IPS DF 4.7 (cell line): ENCODE measurements at regions not wholly inside any gene's neighbourhood (a gene's known extent, or its start where the extent isn't known, plus 50 kb on each side); places are given as distances from the start of the nearest gene placed in this dataset.

Experiments used
- DNase-seq: peaks from one replicate; pipeline ENCODE4 v3.0.0-alpha.2; 2013; ENCODE audit warnings: low spot score; ENCODE audit errors: extremely low read depth

DNA sequence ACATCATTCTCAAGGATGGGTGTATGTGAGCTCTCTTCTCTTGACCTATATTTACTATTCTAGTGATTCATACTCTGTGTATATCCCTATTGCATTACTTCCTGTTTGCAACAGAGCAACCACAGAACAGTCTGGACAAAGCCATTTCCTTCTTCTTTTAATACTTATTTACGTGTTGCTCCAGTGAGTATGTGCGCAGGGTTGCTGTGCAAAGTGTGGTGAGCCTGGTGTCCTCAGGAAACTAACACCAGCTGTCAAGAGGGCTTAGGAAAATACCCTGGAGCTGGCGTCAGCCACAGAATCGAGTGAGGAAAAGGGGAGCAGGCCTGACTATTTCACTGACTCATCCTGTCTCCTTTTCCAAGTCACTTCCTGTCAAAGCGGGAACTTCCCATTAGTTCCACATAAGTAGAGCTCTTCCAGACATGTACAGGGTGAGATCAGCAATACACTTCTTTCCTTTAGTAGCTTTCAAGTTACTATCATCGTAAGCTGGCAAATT lies 214.1 kb upstream of the COPS8 start:
- DNase-seq = no peak

DNA sequence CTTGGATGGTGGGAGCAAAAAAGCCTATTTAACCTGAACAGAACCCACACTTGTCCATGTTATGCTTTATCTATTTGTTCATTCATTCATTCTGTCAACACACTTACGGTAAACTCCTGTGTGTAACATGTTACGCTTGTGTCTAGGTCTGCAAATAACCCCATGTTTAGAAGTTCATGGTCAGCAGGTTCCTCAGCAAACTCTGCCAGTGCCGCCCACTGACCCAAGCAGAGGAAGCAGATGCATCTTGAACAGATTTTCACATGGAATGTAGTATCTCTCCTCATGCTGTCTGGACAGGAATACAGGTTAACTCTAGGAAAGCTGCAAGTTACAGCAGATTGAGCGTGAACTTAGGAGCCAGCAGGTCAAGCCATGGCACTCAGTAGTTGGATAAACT lies 213.7 kb upstream of the COPS8 start:
- no peak for DNase-seq

DNA sequence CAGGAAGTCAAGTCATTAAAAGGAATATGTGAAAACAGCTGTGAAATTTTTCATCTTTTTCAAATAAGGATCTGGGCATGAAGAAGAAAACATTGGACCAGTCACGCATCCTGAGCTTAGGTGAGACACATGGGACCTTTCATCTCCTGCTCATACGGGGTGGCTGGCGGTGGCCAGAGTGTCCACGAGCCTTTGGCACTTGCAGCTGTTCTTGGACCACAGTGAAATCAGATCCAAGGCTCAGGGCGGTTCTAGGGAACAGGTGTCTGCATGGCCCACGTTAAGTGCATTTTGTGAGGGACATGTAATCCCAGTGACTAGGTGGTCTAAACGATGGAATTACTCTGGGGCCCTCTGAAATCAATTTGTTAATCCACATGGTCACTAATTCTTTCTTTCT lies 212.7 kb upstream of the COPS8 start:
- DNase-seq = no peak

DNA sequence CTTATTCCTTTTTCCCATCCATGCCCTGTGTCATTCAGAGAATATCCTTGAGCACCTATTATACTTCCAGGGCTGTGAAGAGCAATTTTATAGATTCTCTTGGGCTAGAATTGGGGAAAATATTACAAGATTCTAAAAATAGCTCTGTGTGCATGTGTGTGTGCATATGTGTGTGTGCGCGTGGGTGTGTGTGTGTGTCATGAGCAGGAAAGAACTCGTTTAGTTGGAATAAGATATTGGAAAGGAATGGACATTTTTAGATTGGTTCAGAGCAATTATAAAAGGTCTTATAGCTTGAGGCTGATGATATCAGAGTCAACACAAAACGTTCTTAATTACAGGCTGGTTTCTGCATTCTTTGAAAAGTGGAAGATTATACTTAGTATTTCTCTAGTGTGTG lies 212.1 kb upstream of the COPS8 start:
- DNase-seq = no peak

DNA sequence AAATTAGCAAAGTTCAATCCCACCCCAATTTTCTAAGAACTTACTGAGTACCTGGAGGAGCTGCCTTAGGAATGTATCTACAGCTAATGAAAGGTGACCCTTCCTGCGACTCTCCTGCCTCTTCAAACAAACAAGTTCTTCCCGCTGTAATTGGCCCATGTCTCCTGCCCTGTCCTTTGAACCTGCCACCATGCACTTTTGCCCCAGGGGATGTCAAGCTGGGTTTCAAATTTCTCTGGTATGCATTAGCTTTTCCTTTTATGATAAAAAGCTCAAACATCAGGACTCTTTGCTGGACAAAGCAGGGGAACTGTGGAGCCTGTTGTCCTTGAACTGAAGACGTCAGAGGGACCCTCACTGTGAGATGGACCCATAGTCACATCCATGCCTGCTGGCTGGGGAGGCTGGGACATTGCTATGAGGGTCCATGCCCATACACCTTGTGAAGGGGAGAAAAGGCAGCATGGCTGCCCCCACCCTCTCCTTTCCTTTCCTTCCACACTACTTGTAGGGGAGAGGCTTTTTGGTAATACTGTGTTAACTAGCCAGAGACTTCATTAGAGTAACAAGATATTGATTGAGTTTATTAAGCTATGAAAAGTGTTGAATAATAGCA lies 210.7 kb upstream of the COPS8 start:
- DNase-seq = no peak

DNA sequence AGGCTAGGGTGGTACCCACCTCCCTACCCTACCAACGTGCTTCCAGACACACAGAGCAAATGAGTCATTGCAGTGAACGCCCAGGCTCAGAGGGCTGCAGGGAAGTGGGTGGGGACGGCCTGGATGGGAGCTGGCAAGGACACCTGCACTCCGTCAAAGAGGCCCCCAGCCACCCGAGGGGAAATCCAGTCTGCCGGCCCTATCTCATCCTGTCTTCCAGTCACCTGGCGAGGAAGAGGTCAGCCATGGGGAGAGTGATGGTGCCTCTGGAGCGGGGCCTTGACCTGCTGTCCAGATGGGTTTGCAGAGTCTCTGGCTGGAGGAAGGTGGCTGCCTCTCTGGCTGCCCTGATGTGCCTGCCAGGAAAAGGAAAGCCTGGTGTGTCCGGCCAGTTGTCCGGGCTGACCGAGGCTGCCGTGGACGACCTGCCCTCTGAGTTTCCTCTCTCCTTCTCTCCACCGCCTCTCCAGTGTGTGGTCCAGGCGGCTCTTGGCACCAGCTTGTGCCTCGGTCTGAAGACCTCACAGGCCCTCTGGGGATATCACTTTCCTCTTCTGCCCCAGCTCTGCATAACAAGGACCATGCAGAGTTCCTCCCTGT lies 209.7 kb upstream of the COPS8 start:
- DNase-seq = no peak

DNA sequence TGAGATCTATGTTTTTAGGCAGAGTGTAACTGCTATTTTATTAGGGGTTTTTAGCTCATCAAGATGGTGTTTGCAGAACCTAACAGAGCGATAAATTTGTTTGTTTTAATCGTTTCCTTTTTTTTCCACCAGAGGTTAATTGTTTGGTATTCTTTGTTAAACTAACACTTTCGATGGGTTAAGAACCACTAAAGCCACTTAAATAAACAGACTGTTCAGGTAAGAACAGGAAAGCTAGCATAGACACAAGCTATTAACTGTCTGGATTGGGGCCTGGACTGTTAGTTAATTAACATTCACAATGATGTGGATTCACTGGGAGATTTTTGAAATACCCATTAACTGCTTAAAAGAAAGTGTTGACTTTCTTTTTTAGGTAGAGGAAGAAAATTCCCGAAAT lies 209.0 kb upstream of the COPS8 start:
- no peak for DNase-seq

DNA sequence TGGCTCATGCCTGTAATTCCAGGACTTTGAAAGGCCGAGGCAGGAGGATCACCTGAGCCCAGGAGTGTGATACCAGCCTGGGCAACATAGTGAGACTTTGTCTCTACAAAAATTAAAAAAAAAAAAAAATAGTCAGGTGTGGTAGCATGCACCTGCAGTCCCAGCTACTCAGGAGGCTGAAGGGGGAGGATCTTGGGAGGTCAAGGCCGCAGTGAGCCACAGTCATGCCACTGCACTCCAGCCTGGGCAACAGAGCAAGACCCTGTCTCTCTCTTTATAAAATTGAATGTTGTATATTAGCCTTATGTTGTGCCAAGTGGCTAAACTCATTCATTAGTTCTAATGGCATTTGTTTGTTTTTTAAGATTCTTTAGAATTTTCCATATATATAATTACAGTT lies 207.7 kb upstream of the COPS8 start:
- DNase-seq = no peak

DNA sequence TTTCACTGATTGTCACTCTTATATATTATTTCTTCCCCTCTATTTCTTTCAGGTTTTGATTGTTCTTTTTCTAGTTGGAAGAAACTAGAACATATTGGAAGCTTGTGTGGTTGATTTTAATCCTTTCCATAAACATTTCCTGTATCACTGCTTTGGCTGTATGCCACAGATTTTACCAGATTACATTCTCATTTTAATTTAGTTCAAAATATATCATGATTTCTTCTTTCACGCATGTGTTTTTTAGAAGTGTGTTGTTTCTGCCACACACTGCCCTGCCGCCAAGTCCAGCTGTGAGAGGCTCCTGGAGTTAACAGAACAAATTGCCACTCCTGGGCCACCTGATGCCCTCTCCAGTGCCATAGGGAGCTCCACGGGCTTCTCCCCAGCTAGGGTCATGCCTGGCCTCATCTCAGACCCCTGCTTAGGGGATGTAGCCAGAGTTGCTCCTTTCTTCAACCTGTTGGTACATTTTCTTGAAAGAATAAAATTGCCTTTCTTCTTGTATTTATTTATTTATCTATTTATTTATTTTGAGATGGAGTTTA lies 206.2 kb upstream of the COPS8 start:
- DNase-seq = no peak

DNA sequence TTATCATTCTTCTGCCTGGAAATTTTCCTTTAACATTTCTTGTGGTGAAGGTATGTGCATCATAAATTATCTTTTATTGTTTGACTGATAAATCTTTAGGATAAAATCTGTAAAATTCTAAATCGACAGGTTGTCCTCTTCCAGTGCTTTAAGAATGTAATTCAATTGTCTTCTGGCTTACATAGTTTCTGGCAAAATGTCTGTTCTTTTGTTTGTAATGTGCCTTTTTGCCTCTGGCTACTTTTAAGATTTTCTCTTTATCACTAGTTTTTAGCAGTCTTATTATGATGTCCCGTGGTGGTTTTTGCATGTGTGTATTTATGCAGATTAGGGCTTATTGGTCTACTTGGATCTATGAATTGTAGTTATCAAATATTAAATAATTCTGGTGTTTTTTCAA lies 203.6 kb upstream of the COPS8 start:
- DNase-seq = no peak

DNA sequence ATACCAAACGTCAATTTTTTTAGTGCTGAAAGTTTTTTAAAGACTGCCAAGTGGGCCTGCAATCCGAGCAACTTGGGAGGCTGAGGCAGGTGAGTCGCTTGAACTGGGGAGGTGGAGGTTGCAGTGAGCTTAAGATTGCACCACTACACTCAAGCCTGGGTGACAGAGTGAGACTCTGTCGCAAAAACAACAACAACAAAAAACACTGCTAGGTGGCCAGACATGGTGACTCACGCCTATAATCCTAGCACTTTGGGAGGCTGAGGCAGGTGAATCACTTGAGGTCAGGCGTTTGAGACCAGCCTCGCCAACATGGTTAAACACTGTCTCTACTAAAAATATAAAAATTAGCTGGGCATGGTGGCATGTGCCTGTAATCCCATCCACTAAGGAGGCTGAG lies 202.8 kb upstream of the COPS8 start:
- DNase-seq = no peak

DNA sequence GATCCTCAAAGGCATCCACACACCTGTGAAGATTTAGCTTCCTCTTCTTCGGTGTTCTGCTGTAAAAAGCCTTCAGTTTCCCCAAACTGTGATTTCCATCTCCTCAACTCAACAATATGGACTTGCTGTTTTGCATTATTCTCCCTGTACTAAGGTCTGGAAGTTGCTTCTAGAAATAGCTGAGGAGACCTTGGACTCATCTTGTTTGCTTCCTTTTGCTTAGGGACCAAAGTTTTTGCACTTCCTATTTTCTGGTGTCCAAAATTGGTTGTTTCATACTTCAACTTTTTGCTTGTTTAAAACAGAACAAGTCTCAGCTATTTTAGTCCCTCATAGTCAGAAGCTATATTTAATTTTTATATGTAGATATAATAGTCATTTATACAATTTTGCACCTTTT lies 201.9 kb upstream of the COPS8 start:
- DNase-seq = no peak

DNA sequence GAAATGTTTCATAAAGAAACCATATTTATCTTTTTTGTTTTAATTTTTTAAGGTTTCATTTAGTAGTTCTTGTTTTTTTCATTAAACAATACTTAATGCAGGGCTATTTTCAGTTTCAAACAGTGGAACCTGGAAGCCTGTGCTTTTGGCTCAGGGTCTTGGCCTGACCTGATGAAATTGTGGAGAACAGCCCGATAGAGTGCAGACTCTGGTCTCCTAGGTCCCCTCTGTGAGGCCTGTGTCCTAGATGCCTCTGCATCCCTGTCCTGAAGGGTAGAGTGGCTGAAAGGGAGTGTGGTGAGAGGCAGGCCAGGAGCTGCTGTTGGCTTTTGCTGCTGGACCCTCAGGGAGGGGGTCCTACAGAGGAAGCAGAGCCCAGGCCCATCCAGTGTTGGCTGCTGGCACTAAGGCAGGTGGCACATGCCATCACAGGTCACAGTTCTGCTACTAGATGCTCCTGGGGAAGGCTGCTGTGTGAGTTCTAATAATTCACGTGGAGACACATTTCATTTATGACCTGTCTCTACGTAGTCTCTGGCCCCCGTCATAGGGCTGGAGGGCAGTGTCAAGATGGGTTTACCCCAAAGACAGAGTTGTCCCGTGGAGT lies 201.0 kb upstream of the COPS8 start:
- no peak for DNase-seq

DNA sequence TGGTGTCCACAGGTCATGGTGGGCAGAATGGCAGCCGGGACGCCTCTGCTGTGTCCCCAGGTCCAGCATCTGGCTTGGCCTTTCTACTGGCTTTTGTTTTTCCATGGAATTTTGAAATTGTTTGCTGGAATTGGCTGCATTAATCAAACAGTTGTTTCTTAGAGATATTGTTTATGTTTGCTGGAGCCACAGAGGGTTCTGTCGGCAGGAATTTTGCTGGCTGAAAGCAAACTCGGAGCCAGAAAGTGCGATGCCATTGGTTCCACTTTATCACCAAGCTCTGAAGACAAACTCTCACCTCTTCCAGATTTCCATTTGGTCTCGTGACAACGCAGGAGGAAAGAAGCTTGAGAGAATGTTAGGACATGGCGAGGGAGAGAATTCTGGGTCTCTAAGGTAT lies 199.2 kb upstream of the COPS8 start:
- no peak for DNase-seq

DNA sequence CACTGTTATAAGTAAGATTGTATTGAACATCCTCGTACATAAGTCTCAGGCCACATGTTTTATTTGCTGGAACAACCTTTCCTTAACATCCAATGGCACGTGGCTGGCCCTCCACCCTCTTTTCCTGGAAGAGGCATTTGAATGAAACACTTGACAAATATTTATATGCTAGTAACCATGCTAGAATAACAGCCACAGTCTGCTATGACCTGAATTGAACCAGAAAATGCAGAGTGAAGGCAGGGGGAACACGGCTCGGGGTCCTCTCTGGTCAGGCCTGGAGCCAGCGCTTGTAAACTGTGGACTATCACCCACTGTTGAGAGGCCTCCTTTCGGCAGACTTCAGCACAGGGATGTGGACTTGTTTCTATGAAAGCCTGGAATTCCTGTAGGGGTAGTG lies 198.2 kb upstream of the COPS8 start:
- DNase-seq = no peak

DNA sequence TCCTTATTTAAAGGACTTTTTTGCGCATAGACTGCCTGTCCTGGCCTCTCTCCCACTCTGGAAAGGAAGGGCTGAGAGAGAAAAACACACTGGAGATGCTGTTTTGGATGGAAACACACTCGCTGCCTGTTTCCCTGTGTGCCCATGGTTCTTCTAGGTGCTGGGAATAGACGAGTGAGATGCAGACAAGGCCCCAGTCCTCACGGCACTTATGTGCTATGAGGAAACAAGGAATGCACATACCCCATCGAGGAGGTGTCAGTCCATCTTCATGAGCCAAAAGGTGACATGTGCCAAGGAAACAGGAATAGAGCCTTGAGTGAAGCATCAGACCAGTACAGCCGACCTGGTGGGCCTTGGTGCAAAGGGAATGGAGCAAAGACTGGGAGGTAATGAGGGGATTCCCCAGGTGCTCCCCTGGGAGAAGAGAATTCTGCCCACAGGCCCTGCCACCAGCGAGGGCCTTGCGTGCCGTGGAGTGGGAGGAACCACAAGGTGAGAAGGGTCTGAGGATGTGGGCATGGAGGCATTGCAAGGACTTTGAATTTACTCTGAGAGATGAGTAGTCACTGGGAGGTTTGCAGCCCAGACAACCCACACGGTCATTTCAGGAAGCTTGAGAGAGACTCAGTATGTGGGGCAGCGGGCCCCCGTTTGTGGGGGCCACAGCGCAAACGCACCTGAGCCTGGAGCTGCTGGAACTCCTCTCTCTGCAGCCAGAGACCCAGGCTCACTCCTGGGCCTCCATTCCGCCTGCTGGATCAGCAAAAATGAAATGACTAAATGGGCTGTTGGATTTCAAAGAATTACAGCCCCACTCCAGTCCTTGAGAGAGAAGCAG lies 197.5 kb upstream of the COPS8 start:
- no peak for DNase-seq

DNA sequence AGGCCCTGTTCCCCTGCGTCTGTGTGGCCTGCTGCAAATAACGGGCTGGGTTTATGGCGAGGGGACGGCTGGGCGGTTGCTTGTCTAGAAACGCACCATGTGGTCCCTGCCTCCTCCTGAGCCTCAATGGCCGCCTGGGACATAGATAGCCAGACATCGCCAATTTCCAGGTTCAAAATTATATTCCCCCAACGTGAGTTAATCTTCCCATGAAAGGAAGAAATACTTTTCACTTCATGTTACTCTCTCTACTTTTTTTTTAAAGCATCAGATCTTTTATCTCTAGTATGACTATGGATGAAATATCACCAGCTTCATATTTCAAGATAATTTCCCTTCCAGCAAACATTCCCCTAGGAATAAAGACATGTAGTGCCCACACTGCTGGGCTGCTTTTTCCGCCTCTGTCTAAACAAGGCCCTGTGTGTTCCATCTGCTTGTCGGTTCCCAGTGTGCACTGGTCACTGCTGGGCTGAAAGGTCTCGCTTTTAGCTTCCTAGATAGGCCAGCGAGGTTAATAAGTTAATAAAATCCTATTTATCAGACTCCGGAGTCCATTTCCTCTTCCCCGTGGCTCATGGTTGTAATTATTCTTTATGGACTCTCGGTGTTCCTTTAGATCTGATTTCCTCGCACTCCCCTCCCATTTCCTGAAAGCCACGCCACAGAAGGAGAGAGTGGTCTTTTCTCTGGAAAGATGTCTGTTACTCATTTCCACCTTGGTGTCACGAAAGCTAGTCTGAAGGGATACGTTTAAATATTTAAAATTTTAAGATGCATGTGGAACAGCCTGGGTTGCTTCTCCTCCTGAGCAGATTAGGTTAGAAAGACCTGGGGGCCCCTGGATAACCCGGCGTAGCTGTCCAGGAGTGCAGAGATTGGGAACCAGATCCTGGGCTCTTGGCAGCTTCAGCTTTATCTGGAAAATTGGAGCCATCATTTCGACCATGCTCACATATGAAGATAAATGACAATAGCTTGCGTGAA lies 196.6 kb upstream of the COPS8 start:
- no peak for DNase-seq

DNA sequence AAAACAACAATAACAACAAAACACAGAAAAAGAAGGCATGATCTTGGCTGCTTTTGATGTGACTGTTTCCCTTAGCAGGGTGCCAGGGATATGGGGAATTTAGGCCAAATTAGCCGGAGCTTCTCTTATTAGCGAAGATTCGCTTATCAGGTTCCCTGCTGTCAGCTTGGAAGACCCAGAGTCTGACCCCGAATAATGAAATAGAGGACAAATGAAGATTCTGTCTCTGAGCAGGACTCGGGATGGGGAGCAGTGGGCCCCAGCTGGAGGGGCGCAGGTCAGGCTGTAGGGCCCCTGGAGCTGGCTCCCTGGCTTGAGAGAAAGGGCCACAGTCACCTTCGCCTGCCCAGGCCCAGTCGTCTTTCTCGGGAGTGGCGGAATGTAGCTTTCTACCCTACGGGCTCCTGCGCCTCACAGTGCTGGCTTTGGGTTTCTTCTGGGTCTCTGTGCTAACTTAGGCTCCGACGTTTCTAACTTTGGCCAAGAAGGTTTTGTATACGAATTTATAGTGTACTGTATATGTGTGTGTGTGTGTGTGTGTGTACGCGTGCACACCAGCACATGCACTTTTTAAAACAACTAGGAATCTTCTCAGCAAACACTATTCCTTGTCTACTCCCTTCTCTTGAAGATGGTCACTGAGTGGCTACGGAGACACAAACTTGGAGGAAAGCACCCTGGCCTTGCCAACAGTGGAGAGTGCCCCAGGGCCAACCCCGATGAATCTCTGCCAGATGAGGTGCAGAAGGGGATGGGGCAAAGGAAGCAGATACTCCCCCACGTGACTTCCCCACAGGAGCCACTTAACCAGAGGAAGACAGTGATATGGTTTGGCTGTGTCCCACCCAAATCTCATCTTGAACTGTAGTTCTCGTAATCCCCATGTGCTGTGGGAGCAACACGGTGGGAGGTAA lies 195.6 kb upstream of the COPS8 start:
- no peak for DNase-seq

DNA sequence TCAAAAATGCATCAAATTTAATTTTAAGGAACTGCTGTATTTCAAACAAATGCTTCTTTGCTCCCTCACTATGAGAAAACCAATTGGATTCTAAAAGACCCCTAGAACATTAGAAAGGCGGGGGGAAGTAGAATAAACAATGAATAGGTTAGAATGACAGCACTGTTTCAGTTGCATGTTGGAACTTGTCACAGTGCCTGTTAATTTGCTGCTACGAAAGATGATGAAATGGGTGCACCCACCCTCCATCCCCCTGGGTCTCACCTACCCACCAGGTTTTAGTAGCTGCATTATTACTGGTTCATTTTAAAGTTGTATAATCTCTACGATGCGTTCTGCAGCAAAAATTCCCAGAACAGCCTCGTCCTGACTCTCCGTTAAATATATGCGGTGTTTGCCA lies 193.0 kb upstream of the COPS8 start:
- DNase-seq = no peak

DNA sequence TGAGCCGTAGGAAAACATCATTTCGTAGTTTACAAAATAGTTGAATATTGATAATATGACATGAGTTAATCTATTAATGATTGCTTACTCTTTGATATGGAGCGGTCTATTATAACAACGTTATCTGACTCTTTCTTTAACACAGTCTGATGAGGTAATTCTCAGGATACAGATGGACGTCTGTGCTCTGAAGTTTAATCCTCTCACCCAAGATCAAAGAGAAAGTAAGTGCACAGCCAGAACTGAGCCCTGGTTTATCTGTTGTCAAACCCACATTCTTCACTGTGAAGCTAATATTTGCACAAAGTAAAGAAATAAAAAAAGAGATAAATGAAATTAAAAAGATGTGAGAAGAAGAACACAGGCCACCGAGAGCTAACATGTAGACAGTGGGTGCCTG lies 190.9 kb upstream of the COPS8 start:
- no peak for DNase-seq
